DLD1 (cell line): ENCODE measurements at regions not wholly inside any gene's neighbourhood (a gene's known extent, or its start where the extent isn't known, plus 50 kb on each side); places are given as distances from the start of the nearest gene placed in this dataset.

Source experiments
- in situ Hi-C: cut with HindIII; loops from 2 replicates; pipeline ENCODE4 v1.10.0; 2017; ENCODE audit warnings: low sequenced_read_pairs

GRCh38 chr5:145510769-145511168 is 324.4 kb downstream of the PRELID2 start:
- in situ Hi-C loops, result no loop called here

GRCh38 chr5:145510324-145510723 is 324.8 kb downstream of the PRELID2 start:
- in situ Hi-C loops, result no loop called here

GRCh38 chr5:145509336-145510136 is 325.6 kb downstream of the PRELID2 start:
- in situ Hi-C loops, result no loop called here

- in situ Hi-C loops, result no loop called here
These were observed 328.8 kb downstream of the PRELID2 start for GRCh38 chr5:145506185-145506850.

- in situ Hi-C loops, result no loop called here
These were observed 332.2 kb downstream of the PRELID2 start for GRCh38 chr5:145502906-145503305.

- in situ Hi-C loops, result no loop called here
These were observed 334.4 kb downstream of the PRELID2 start for GRCh38 chr5:145500710-145501109.

- in situ Hi-C loops, result no loop called here
These were observed 335.7 kb downstream of the PRELID2 start for GRCh38 chr5:145499483-145499882.

GRCh38 chr5:145497052-145497451 is 338.1 kb downstream of the PRELID2 start:
- in situ Hi-C loops, result no loop called here

- in situ Hi-C loops, result no loop called here
These were observed 339.4 kb downstream of the PRELID2 start for GRCh38 chr5:145495741-145496140.

- in situ Hi-C loops, result no loop called here
These were observed 339.9 kb downstream of the PRELID2 start for GRCh38 chr5:145495196-145495595.

- in situ Hi-C loops, result no loop called here
These were observed 341.7 kb downstream of the PRELID2 start for GRCh38 chr5:145493435-145493834.

GRCh38 chr5:145489516-145489915 is 345.6 kb downstream of the PRELID2 start:
- in situ Hi-C loops, result no loop called here

- in situ Hi-C loops, result no loop called here
These were observed 351.0 kb downstream of the PRELID2 start for GRCh38 chr5:145484158-145484557.

- in situ Hi-C loops, result no loop called here
These were observed 351.9 kb downstream of the PRELID2 start for GRCh38 chr5:145483212-145483611.

- in situ Hi-C loops, result no loop called here
These were observed 355.3 kb downstream of the PRELID2 start for GRCh38 chr5:145479857-145480256.

GRCh38 chr5:145479271-145479670 is 355.9 kb downstream of the PRELID2 start:
- in situ Hi-C loops, result no loop called here

- in situ Hi-C loops, result no loop called here
These were observed 356.5 kb downstream of the PRELID2 start for GRCh38 chr5:145478651-145479050.

- in situ Hi-C loops, result no loop called here
These were observed 362.0 kb downstream of the PRELID2 start for GRCh38 chr5:145473042-145473642.

- in situ Hi-C loops, result no loop called here
These were observed 363.1 kb downstream of the PRELID2 start for GRCh38 chr5:145471831-145472612.

- in situ Hi-C loops, result no loop called here
These were observed 364.1 kb downstream of the PRELID2 start for GRCh38 chr5:145471026-145471425.

GRCh38 chr5:145470396-145470979 is 364.7 kb downstream of the PRELID2 start:
- in situ Hi-C loops, result no loop called here
